Transverse colon (tissue), 4 donors: ENCODE measurements at regions not wholly inside any gene's neighbourhood (a gene's known extent, or its start where the extent isn't known, plus 50 kb on each side); places are given as distances from the start of the nearest gene placed in this dataset.

Source experiments
- DNase-seq: peaks from one replicate; pipeline ENCODE4 v3.0.0-alpha.2; 2019
- H3K27ac ChIP-seq, 4 donors: fragments of 200-600 bp; sonication (generic); 2 replicates each; pipeline ENCODE4 v1.5.1; 2016 to 2018; ENCODE audit warnings: inconsistent platforms in 4 of 4
- H3K27me3 ChIP-seq: fragments of 200-600 bp; sonication (generic); 2 replicates; pipeline ENCODE4 v1.5.1; 2017; ENCODE audit warnings: inconsistent platforms
- H3K36me3 ChIP-seq, 4 donors: fragments of 200-600 bp; sonication (generic); 2 replicates each; pipeline ENCODE4 v1.5.1; 2017 to 2019; ENCODE audit warnings: inconsistent platforms in 4 of 4
- H3K4me1 ChIP-seq, 4 donors: fragments of 200-600 bp; sonication (generic); 2 replicates each; pipeline ENCODE4 v1.5.1; 2017 to 2020; ENCODE audit warnings: inconsistent platforms in 4 of 4
- H3K4me3 ChIP-seq, 4 donors: fragments of 200-600 bp; sonication (generic); 1 replicate in 1 of 4; 2 replicates in 3 of 4; pipeline versions ENCODE4 v1.5.1 to v1.6.1; 2017 to 2019; ENCODE audit warnings: inconsistent platforms in 4 of 4
- H3K9me3 ChIP-seq, 2 donors: fragments of 200-600 bp; sonication (generic); 2 replicates each; pipeline ENCODE4 v1.5.1; 2017 to 2019; ENCODE audit warnings: inconsistent platforms in 2 of 2
- CTCF ChIP-seq, 5 experiments: fragments of 200-600 bp in 3 of 5; fragments of 450-650 bp in 2 of 5; sonication (generic) in 3 of 5; IDR thresholded peaks; 1 replicate in 2 of 5; 2 replicates in 3 of 5; pipeline ENCODE4 v1.5.1; 2016 to 2017; ENCODE audit warnings: antibody characterized with exemption in 5 of 5, inconsistent platforms in 3 of 5, mild to moderate bottlenecking in 2 of 5, moderate library complexity in 1 of 5
- EP300 ChIP-seq: sonication (generic); formaldehyde crosslinking; IDR thresholded peaks from one replicate; pipeline ENCODE4 v1.6.1; 2017; ENCODE audit warnings: antibody characterized with exemption, low read depth
- POLR2A ChIP-seq: fragments of 450-650 bp; IDR thresholded peaks from one replicate; pipeline ENCODE4 v1.6.1; 2016; ENCODE audit warnings: antibody characterized with exemption, mild to moderate bottlenecking, moderate library complexity
- POLR2AphosphoS5 ChIP-seq, 3 donors: sonication (generic); formaldehyde crosslinking; IDR thresholded peaks; one replicate each; pipeline ENCODE4 v1.6.1; 2016; ENCODE audit warnings: antibody characterized with exemption in 3 of 3
- WGBS, 2 donors: methylation state at CpG; one replicate each; pipeline ENCODE4 v1.1.5; 2018; ENCODE audit warnings: low coverage in 1 of 2; 5-methylcytosine and 5-hydroxymethylcytosine counted together
- in situ Hi-C, 4 donors: fragments of 200-750 bp; cut with MboI; loops; one replicate each; pipeline versions ENCODE4 v1.15.0 to v1.15.1; 2017; ENCODE audit warnings: low sequenced_read_pairs in 3 of 4, low pct_ligation_motif_present in 1 of 4, low pct_unique_long_range_greater_than_20kb in 1 of 4
- intact Hi-C: fragments of 100-400 bp; cut with DNase I; formaldehyde crosslinking; loops from one replicate; pipeline ENCODE4 v1.15.1; 2023; ENCODE audit warnings: low total_unique reads

GRCh38 chr4:111453216-111453615 is 692.0 kb upstream of the FAM241A start:
- Histone ChIP-seq H3K36me3 (no peaks in the 10 kb centered on the region), H3K27me3 (no peaks in the 10 kb centered on the region), H3K27ac (no peak overlapping the region), H3K4me1 (peaks cover 0 to 15% (median 4%) of the 10 kb centered on the region in 4 donors), H3K4me3 (no peak overlapping the region), H3K9me3 (no peaks in the 10 kb centered on the region)
- intact Hi-C loops (no loop called here), in situ Hi-C loops (no loop called here)
- TF ChIP-seq CTCF (IDR thresholded peaks at IDR 0.05) = no peak
- no peak for TF ChIP-seq POLR2A
- TF ChIP-seq EP300 = no peak
- no peak for TF ChIP-seq POLR2AphosphoS5 (IDR thresholded peaks at IDR 0.05)
- no peak for DNase-seq

DNA sequence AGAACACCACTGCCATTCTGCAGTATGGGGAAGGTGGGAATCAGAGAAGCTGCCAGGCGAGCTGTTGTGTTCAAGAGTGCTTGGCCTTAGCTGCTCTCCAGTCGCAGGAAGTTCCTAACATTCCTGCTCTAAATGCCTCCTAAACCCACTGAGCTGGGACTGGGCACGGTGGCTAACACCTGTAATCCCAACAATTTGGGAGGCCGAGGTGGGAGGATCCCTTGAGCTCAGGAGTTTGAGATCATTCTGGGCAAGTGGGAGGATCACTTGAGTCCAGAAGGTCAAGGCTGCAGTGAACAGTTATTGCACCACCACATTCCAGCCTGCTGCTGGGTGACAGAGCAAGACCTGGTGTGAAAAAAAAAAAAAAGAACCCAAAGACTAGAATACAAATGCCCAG is 690.3 kb upstream of the FAM241A start:
- 40 to 60% methylated on average over 1 to 3 of the region's 4 CpGs for WGBS, 2 donors
- DNase-seq = peak; percentile 11
- no peaks in the 10 kb centered on the region for H3K36me3 ChIP-seq
- in situ Hi-C loops (no loop called here), intact Hi-C loops (no loop called here)
- TF ChIP-seq POLR2AphosphoS5 (IDR thresholded peaks at IDR 0.05) = no peak
- TF ChIP-seq CTCF (IDR thresholded peaks at IDR 0.05) = no peak
- TF ChIP-seq EP300 = no peak
- no peak for TF ChIP-seq POLR2A
- no peak overlapping the region for H3K4me3 ChIP-seq
- no peaks in the 10 kb centered on the region for H3K9me3 ChIP-seq
- H3K27me3 ChIP-seq = no peaks in the 10 kb centered on the region
- peaks cover 0 to 9% (median under 1%) of the 10 kb centered on the region in 4 donors for H3K4me1 ChIP-seq
- H3K27ac ChIP-seq = no peak overlapping the region

GRCh38 chr4:111464251-111465045 is 680.8 kb upstream of the FAM241A start:
- 67 to 77% methylated on average over 7 to 8 of the region's 8 CpGs for WGBS, 2 donors
- DNase-seq = no peak
- H3K9me3 ChIP-seq = no peaks in the 10 kb centered on the region
- H3K4me3 ChIP-seq = no peak overlapping the region
- no peaks in the 10 kb centered on the region for H3K27me3 ChIP-seq
- no peak overlapping the region for H3K27ac ChIP-seq
- TF ChIP-seq POLR2AphosphoS5 (IDR thresholded peaks at IDR 0.05) = no peak
- no peak for TF ChIP-seq EP300
- TF ChIP-seq POLR2A = no peak
- no peak for TF ChIP-seq CTCF (IDR thresholded peaks at IDR 0.05)
- intact Hi-C loops = loop anchor here (10.0 kb wide), 1 partner anchor 250 kb away; no protein-coding TSS in a partner anchor
- no peaks in the 10 kb centered on the region for H3K36me3 ChIP-seq
- H3K4me1 ChIP-seq = no peaks in the 10 kb centered on the region
- in situ Hi-C loops = no loop called here

DNA sequence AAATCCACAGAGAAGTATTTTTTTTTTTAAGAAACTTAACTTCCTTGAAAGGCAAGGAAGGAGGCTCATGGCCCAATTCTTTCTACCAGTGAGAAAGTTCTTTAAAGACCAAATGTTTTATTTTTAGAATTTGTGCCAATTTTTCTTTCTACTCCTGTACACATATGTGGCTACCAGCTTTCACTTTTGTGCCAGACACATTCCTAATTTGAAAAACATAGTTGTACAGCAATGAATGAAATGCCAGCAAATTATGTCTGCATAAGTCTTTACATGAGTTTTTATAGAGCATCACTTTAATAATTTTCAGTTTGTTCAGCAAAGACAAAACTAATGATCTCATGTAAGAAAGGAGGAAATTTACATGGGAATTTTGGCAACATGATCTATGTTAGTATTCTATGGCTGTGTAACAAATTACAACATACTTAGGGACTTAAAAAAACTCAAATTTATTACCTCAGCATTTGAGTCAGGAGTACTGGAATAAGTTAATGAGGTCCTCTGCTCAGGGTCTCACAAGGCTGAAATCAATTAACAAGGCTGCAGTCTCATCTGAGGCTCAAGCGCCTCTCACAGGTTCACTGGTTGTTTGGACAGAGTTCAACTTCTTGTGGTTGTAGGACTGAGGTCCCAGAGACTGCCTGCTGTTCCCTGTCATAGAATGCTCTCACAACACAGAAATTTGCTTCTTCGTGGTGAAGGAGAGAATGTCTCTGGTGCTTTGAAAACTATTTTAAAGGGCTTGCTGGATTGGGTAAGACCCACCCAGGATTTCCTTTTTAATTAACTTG is 678.2 kb upstream of the FAM241A start:
- no peak for TF ChIP-seq CTCF (IDR thresholded peaks at IDR 0.05)
- TF ChIP-seq EP300 = no peak
- TF ChIP-seq POLR2A = no peak
- no peak for TF ChIP-seq POLR2AphosphoS5 (IDR thresholded peaks at IDR 0.05)
- Histone ChIP-seq H3K4me3 (no peak overlapping the region), H3K36me3 (no peaks in the 10 kb centered on the region), H3K27me3 (no peaks in the 10 kb centered on the region), H3K27ac (no peak overlapping the region), H3K4me1 (no peaks in the 10 kb centered on the region), H3K9me3 (no peaks in the 10 kb centered on the region)
- WGBS, 2 donors = 69 to 83% methylated on average over 1 to 2 of the region's 2 CpGs
- in situ Hi-C loops = no loop called here
- DNase-seq = no peak
- intact Hi-C loops = loop anchor here (10.0 kb wide), 1 partner anchor 252 kb away; no protein-coding TSS in a partner anchor
